Gastrocnemius medialis (tissue), 4 donors: ENCODE measurements at regions not wholly inside any gene's neighbourhood (a gene's known extent, or its start where the extent isn't known, plus 50 kb on each side); places are given as distances from the start of the nearest gene placed in this dataset.

Experiments used
- POLR2A ChIP-seq, 2 donors: fragments of 450-650 bp; IDR thresholded peaks; one replicate each; pipeline ENCODE4 v1.6.1; 2017; ENCODE audit warnings: antibody characterized with exemption in 2 of 2, mild to moderate bottlenecking in 2 of 2, moderate library complexity in 2 of 2
- TF ChIP-seq, protein P1 (sequence below), 5 experiments: fragments of 450-650 bp in 3 of 5; fragments of 200-600 bp in 2 of 5; sonication (generic) in 2 of 5; IDR thresholded peaks in 4 of 5; conservative IDR thresholded peaks in 1 of 5; 1 replicate in 4 of 5; 2 replicates in 1 of 5; pipeline ENCODE4 v1.5.1; 2016 to 2019; ENCODE audit warnings: antibody characterized with exemption in 5 of 5, mild to moderate bottlenecking in 3 of 5, moderate library complexity in 3 of 5

DNA sequence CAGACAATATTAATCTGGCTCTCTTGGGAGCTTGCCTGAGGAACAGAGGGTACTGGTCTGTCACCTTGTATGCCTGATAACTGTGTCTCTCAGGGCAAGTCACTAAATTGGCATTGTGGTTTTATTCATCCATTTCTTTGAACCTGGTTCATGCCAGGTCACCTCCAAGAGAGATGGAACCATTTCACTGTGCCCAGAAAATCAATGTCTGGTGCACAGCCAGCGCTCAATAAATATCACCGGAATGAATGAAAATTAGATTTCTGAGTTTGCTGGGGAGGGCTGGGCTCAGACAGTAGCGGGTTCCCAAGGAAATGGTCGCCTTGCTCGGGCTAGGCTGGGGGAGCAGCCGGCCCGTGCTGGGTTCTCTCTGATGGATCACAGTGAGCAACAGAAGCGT lies 64.1 kb upstream of the BAIAP2L1 start:
- TF ChIP-seq, protein P1, sequence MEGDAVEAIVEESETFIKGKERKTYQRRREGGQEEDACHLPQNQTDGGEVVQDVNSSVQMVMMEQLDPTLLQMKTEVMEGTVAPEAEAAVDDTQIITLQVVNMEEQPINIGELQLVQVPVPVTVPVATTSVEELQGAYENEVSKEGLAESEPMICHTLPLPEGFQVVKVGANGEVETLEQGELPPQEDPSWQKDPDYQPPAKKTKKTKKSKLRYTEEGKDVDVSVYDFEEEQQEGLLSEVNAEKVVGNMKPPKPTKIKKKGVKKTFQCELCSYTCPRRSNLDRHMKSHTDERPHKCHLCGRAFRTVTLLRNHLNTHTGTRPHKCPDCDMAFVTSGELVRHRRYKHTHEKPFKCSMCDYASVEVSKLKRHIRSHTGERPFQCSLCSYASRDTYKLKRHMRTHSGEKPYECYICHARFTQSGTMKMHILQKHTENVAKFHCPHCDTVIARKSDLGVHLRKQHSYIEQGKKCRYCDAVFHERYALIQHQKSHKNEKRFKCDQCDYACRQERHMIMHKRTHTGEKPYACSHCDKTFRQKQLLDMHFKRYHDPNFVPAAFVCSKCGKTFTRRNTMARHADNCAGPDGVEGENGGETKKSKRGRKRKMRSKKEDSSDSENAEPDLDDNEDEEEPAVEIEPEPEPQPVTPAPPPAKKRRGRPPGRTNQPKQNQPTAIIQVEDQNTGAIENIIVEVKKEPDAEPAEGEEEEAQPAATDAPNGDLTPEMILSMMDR (IDR thresholded peaks at IDR 0.05 in 4 of 5, conservative IDR thresholded peaks at IDR 0.05 in 1 of 5), result no peak
- TF ChIP-seq POLR2A (IDR thresholded peaks at IDR 0.05), result no peak
